GM21360 (cell line): ENCODE measurements at regions not wholly inside any gene's neighbourhood (a gene's known extent, or its start where the extent isn't known, plus 50 kb on each side); places are given as distances from the start of the nearest gene placed in this dataset.
"Not testable (repeated sequence)": the region's sequence is repeated elsewhere in the genome, so short reads cannot be mapped to it uniquely, and the experiment has no call there.

ENCODE experiments used
- ATAC-seq: cut with Tn5 transposase; IDR thresholded peaks from one replicate; pipeline ENCODE4 v1.9.1; 2021; ENCODE audit warnings: mild to moderate bottlenecking, moderate library complexity; ENCODE audit not compliant: unreplicated experiment

DNA sequence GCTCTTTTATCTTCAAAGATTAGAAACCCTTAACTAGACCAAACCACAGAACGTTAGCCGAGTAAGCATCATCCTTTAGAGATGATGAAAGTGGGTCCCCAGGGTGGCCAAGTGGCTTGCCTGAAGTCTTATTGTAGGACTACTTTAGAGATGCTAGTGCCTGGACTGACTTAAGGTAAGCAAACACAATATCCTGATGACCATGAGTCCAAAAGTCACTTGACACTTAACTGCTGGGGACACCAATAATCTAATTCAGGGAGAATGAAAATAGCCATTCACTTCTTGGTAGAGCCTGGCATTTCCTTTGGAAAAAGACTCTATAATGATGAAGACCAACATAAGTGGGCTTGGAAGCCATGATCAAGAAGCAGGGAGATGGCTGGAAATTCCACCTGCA lies 225.3 kb upstream of the IRF2BP2 start:
- ATAC-seq, result no peak

DNA sequence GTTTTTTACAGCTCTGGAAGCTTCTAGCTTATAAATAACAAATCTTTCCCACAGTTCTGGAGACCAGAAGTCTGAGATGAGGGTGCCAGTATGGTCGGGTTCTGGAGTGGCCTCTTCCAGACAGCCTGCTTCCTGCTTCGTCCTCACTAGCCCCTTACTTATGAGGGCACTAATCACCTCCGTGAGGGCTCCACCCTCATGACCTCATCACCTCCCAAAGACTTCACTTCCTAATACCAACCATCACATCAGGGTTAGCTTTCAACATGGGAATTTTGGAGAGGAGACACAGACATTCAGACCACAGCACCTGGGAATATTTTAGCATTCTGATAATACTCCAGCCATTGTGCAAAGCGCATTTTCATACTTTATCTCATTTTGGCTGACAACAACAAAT lies 223.7 kb upstream of the IRF2BP2 start:
- no peak for ATAC-seq

DNA sequence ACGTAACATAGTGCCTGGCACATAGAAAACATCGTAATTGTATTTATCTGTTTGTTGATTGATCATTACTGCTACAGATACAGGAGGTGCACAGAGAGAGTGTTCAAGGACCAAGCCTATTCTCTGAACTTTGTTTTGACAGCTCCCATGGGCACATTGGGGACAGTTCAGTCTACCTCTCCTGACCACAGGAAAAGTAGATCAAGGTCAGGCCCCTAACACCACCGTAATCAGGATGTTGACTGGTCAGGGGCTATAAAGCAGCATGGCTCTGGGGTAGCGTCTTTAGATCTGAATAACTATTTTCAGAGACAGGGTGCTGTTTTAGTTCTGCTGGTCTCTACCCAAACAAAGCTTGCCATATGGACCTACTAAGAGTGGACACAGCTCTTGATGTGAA lies 223.1 kb upstream of the IRF2BP2 start:
- ATAC-seq, result no peak

DNA sequence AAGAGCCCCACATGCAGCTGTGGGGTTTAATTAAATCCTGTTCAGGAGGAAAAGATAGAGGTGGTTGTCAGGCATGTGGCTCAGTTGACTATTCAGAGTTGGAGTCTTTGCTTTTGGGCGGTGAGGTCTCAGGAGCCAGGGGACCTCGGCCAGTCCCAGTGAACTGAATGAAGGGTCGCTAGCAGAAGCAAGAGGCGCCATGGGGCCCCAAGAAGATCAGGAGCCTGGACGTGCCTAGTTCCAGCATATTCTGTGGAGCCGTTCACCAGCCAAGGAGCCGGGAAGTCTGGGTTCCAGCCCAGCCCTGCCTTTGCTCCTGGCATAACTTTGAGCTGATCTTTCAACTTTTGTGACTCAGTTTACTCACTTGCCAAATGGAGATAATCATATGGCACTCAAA lies 217.7 kb upstream of the IRF2BP2 start:
- no peak for ATAC-seq

DNA sequence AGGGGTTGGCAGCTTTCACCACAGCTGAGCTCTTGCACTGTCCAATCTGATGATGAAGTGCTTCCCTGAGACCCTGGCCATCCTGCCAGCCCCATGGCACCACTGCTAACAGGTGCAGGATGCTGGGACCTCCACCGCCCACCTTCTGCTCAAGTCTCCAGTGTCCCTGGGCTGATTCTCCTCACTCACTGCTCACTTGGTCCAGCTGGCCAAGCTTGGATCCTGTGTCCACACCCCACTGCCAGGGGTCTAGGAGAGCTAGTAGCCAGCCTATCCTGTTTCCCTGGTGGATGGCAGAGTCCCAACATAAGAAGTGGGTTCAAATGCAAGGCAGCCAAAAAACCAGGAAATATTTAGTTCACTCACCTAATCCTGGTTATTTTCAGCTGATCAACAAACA lies 217.2 kb upstream of the IRF2BP2 start:
- ATAC-seq, result no peak

DNA sequence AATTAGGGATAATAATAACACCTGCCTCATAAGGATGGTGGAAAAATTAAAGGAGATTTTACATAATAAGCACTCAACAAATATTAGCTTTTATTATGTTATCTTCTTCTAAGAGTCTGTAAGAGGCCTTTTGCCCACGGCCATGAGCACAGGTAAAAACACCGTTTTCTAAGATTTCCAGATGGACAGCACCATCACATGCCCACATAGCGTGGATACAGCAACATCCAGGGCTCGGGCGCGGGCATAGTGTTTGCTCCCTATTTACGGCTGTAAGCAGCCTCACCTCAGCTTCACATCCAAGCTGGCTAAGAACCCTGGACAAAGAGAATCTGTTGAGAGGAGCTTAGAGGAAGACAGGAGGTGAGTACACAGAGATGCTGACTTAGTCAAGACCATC lies 216.4 kb upstream of the IRF2BP2 start:
- ATAC-seq, result no peak

DNA sequence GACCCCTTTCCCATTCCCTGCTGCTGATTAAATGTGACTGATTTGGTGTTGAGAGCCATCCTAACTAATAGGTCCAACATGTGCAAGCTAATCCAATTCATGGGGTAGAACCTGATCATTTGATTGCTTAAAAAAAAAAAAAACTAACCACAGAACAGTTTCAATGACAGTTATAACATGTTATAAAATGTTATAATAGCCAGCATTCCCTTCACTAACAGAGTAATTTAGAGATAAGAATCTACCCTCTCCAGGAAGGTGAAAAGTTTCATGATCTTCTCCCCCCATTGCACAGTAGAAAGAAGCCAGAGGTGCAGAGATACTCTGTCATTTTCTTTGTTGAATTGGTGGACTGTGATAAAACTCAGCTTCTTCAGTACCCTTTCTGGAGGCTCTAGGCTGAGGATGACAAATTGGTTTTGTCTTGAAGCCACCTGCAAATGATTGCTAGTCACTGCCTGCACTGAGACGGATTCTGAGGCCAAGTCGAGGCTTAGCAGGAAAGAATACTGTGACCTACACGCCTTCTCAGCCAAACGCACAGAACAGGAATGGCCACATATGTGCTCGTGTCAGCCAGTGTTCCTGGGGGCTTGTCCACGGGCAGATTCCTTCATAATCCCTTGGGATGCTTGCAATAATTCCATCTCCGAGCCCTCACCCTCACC lies 215.7 kb upstream of the IRF2BP2 start:
- no peak for ATAC-seq

DNA sequence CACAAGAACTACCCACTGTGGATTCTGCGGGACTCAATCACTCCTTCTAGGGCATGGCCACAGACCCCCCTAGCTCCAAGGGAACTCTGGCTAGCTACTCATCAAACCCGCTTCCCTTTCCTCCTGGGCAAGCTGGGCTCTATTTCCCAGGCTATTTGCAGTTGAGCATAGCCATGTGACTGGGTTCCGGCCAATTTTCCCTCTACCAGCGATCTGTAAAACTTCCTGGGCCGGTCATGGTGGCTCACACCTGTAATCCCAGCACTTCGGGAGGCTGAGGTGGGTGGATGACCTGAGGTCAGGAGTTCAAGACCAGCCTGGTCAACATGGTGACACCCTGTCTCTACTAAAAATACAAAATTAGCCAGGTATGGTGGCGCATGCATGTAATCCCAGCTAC lies 214.9 kb upstream of the IRF2BP2 start:
- not testable (repeated sequence) for ATAC-seq

DNA sequence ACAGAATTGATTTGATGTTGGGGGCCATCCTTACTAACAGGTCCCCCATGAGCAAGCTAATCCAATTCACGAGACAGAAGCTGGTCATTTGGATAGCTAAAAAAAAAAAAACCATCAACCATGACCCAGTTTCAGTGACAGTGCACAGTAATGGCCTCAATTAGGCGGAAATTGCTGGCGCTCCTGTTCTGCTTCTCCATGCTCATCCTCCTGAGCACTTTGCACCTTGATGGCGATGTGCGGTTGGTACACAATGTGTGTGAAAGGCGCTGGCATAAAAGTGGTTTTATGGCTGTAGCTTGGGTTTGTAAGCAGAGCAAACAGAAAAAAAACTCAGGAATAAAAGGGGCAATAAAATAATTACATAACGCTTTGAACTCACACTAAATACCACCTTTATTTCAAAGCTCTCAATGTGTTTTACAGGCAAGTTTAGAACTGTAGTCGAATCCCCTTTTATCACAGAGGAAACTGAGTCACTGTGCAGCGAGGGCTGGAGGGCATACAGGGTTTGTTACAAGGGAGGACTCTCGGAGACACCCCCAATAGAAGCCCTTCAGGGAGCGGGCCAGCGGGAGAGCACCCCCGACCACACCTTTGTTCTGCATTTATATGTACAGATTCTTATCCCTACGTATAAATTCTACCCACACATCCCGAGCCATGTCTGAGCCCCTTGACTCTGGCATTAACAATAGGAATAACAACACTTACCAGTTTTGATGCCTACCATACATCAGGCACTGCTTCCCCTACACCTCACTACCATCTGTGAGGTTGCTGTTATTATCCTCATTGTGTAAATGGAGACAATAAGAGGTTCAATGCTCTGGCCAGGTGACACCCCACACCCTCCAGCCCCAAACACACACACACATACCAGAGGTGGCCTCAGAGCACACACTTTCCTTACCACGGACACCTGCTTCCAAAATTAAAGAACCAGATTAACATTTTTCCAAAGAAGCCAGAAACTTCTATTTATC lies 213.5 kb upstream of the IRF2BP2 start:
- no peak for ATAC-seq

DNA sequence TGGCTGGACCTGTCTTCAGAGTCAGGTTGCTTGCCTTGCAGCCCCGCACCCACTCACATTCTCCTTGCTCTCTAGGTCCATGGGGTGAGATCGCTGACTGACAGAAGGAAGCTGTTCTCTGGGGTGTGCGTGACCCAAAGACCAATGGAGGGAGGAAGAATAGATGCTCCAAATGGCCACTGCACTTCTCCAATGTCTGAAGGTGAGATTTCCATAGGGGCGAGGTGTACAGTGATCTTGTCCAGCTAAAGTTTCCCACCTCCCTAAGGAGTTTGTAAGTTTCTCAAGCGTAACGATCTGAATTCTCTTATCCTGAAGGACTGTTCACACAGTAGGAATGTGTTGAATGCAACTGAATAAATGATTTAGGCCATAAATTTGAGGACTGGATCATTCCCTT lies 211.9 kb upstream of the IRF2BP2 start:
- no peak for ATAC-seq

DNA sequence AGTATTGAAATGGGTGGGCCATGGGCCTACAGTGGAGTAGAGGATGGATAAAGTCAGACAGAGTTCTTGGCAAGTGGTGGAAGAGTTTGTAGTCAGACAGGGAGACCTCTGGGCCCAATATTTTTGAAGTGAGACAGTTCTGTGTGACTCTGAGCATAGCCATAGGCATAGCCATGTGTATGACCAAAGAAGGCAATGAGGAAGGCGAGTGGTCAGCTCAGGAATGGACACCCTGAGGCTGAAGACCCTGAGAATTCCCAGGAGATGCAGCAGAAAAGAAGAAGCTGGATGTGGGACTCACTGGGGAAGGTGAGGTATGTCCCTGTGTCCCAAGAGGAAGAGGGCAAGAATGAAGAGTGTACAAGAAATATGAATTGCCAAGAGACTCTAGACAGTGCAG lies 210.6 kb upstream of the IRF2BP2 start:
- ATAC-seq, result no peak

DNA sequence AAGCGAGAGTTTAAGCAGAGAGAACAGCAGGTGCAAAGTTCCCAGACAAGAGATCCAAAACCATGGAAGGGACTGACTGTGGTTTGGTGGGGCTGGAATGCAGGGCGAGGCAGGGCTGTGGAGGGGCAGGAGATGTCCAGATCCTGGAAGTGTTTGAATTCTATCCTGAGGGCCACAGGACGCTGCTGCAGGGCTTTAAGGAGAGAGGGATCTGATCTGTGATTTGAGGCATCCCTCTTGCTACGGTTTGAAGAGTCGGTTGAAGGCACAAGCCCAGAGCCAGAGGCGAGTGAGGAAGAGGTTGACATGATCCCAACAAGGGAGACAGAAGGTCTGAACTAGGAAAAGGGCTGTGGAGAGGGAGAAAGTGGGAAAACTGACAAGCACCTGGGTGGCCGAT lies 209.9 kb upstream of the IRF2BP2 start:
- not testable (repeated sequence) for ATAC-seq

DNA sequence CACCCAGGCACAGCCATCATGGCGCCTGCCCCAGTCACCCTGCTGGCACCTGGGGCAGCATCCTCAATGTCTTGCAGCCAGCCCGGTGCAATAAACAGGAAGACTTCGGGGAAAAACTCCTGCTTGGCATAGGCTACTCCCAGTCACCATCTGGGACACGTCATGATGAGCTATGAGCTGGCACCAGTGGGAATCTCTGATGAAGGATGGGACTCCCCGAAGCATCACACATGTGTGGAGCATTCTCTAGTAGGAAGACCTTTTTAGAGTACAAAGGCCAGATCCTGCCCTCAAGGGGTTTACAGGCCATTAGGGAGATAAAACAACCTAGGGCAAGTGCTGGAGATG lies 208.0 kb upstream of the IRF2BP2 start:
- ATAC-seq, result not testable (repeated sequence)

DNA sequence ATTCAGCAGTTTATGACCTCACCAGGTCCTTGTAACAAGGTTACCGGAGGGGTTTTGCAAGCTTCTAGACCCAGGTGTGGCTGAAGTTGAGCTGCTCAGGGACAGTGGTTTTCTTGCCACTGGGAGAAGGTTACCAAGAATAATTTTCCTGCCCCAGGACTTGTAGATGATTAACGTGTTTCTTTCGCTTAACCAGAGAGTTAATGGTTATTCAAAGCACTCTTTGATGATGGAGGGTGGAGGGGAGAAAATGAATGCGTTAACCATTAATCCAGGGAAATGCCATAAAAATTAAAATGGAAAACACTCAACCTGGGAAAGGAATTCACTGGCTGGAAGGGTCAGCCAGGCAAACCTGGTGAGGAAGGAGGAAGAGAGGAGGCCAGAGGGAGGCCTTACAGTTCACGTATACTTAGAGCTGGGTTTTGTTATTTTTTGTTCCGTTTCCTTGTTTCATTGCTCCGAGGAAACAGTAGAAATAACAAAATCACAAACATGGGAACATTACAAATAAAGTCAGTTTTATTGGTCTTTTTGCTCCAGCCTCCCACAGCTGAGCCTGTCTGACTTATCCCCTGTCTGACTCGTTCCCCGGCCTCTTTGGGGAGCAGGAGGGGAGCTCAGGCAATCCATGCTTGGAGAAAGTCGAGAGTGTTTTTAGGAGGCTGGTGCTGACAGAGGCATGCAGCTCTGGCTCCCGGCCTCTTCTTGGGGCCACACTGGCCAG lies 207.5 kb upstream of the IRF2BP2 start:
- not testable (repeated sequence) for ATAC-seq

DNA sequence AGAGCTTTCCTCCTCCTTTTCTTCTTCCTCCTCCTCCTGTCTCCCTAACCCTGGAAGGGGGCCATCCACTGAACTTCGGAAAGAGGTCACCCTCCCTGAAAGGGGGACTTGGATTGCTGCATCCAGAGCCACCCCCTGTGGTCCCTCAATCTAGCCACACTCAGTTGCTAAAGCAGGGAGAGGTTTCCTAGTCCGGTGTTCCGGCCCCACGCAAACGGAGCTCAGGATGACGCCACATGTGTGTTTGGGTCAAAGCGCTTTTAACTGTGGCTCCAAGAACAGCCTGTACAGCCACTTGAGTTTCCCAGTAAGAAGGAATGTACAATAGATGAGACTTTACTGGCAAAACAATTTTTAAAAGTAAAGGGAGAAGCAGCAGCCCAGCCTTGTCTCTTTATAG lies 206.9 kb upstream of the IRF2BP2 start:
- ATAC-seq, result not testable (repeated sequence)

DNA sequence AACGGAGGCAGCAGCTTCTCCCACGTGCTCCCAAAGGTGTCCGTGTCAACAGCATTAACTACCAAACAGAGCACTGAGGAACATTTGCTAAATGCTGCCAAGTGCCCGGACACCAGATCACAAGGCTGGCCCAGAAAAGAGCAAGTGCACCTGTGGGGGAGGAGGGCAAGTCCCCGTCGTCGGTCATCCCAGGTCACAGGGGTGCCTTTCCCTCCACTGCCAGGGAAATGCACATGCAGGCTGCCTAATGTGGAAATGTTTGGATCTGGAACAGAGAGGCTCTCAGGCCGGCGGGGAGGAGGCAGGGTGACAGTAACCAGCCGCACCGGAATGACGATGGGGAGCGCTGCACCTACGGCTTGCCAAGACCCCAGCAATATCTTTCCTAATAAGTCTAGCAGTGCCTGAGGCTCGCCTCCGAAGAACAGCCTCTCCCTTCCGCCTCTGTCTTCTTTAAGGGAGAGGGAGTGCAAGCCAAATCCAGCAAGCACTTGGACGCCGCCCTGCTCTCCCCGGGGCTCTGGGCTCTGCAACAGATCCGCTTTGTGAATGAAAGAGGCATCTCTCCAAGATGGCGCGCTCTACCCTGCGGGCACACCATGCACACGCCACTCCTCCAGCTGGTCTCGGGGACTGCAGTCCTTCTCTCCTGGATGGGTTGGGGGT lies 206.3 kb upstream of the IRF2BP2 start:
- not testable (repeated sequence) for ATAC-seq

DNA sequence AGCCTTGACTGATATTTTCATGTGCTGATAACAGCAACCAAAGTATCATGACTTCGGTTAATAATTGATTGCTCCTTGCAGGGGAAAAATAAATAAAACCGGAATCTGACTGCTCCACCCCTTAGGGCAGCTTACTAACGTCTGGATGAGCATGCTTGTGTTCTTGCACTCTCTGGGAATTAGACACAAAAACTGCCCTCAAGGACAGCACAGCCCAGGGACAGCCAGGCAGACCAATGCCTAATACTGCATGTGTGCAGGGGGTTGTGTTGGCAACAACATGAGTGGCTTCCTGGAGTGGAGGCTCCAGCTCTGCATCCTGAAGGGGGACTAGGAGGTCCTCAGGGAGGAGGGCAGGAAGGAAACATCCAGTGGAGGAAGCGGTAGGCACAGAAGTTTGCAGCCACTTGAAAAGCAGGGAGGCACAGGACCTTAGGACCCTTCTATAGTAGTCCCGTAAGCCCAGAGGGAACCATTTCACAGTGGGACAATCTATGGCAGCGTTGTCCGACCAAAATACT lies 205.4 kb upstream of the IRF2BP2 start:
- not testable (repeated sequence) for ATAC-seq

DNA sequence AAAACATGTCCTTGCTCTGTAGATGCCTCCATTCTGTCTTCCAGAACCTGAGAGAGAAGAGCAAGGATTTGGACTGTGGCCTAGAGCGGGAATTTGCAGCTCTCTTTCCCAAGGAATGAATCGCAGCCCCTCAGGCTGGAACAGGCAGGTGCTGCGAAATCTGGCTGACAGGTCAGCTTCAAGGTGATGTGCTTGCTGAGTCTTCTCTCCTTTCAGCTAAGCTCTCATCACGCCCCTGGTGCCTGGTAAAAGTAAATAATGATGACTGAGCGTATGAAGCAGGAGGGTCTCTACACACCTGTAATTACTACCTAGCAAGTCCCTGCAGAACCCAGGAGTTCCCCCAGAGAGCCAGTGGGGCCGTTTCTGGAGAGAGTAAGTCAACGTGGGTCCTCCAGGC lies 204.3 kb upstream of the IRF2BP2 start:
- ATAC-seq, result not testable (repeated sequence)

DNA sequence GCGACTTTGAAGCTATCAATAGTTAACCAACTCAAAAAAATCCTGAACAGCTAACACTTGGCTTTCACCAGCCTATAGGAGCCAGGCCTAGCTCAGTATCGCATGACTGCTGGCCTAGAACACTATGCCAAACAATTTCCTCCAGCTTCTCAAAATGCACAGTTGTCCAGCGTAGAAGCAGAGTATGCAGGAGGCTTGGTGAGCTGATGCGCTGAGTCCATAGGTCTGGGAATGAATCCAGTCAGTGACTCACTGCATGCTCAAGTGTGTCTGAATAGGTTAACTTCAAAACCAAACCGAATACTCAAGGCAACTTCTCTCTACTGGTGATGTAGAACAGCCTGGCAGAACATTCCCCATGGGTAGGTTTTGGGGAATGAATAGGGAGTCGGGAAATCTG lies 201.8 kb upstream of the IRF2BP2 start:
- not testable (repeated sequence) for ATAC-seq

DNA sequence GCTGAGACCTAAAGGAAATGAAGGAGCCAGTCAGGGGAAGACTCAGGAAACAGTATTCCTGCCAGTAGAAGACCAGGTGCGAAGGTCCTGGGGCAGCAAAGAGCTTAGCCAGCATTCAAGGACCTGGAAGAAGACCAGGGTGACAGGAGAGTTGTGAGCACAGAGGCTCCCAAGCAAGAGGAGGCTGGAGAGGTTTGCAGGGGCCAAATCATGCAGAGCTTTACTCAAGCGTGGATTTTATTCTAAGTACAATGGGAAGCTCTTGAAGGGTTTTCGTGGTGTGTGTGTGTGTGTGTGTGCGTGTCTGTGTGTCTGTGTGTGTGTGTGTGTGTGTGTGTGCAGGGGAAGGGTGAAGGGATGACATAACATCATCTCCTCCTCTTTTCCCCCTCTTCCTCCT lies 200.7 kb upstream of the IRF2BP2 start:
- not testable (repeated sequence) for ATAC-seq

DNA sequence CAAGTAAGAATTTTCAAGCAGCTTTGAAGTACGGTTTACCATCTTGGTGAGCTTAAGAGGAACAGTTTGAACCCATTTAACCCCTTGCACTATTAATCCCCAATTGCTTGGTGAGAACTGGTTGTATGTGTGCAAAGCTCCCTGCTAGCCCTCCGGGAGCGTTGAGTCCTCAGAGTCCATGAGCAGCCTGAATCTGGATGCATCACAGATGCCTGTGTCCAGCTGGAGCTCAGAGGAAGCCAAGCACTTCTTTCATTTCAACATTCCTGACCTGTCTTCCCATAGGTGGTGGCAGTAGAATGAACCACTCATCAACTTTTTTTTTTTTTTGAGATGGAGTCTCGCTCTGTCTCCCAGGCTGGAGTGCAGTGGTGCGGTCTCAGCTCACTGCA lies 199.9 kb upstream of the IRF2BP2 start:
- not testable (repeated sequence) for ATAC-seq
